ENCODE measurements at regions not wholly inside any gene's neighbourhood (a gene's known extent, or its start where the extent isn't known, plus 50 kb on each side); places are given as distances from the start of the nearest gene placed in this dataset.

- H2AFZ ChIP-seq (ENCODE audit: low read depth, low read length): no peak overlapping the region
- H4K20me1 ChIP-seq (replicated peaks; ENCODE audit: control insufficient read depth, extremely low read depth, insufficient read depth, low read length): no peaks in the 10 kb centered on the region
- H3K9ac ChIP-seq (replicated peaks; ENCODE audit: extremely low read depth, insufficient read depth, low read length): no peak overlapping the region
- H3K9me1 ChIP-seq (replicated peaks; ENCODE audit: control insufficient read depth, extremely low read depth, insufficient read depth, low read length): no peaks in the 10 kb centered on the region
- H3K27me3 ChIP-seq (ENCODE audit: control insufficient read depth in 2 of 2, insufficient read depth in 2 of 2, low read length in 2 of 2): peaks cover 0 to 4% of the 10 kb centered on the region in 2 experiments
- DNase-seq (ENCODE audit: low read depth, low spot score) (no peak), FAIRE-seq (no peak)
- no peak overlapping the region for H3K4me2 ChIP-seq (ENCODE audit: insufficient read depth, low read length)
- H3K27ac ChIP-seq (ENCODE audit: insufficient read depth, low read depth, low read length): no peak overlapping the region
- no peak overlapping the region for H3K4me3 ChIP-seq (replicated peaks in 1 of 3; ENCODE audit: insufficient read depth in 1 of 3, low read depth in 1 of 3, low read length in 3 of 3)
- H3K4me1 ChIP-seq (ENCODE audit: control insufficient read depth, extremely low read depth, insufficient read depth, low read length): no peaks in the 10 kb centered on the region
- intact Hi-C loops (cut with micrococcal nuclease): no loop called here
- dilution Hi-C loops (cut with MboI; ENCODE audit: extremely low pct_ligation_motif_present, low sequenced_read_pairs): no loop called here
- POLR2A ChIA-PET: no interaction called here
- CTCF ChIA-PET: interaction anchor here (3.2 kb wide), 1 partner anchor 9 kb away, joined by 11 read pairs; no protein-coding TSS in a partner anchor
- H3K9me3 ChIP-seq (replicated peaks; ENCODE audit: control insufficient read depth, insufficient read depth, low read length): no peaks in the 10 kb centered on the region
- H3K36me3 ChIP-seq (ENCODE audit: control insufficient read depth in 2 of 2, extremely low read depth in 1 of 2, insufficient read depth in 2 of 2, low read length in 2 of 2): no peaks in the 10 kb centered on the region
- BruUV-seq (replicated peaks): no TSS peak
- TF ChIP-seq POLR2AphosphoS5 (IDR thresholded peaks at IDR 0.05; ENCODE audit: insufficient read depth, low read depth, low read length) (no peak), JUN (IDR thresholded peaks at IDR 0.05; ENCODE audit: borderline replicate concordance, insufficient read depth, insufficient read length, low read depth) (no peak), POLR2A (IDR thresholded peaks at IDR 0.05; ENCODE audit: low read depth, low read length) (no peak), EZH2 (IDR thresholded peaks at IDR 0.05; ENCODE audit: borderline replicate concordance, low read depth, low read length, severe bottlenecking) (no peak), CTCF (IDR thresholded peaks at IDR 0.05; ENCODE audit: extremely low read depth in 1 of 2, insufficient read depth in 1 of 2, low read depth in 1 of 2, low read length in 2 of 2) (no peak), MYC (IDR thresholded peaks at IDR 0.05; ENCODE audit: low read depth, low read length) (no peak), GATA2 (IDR thresholded peaks at IDR 0.05; ENCODE audit: insufficient read depth, insufficient read length, low read depth, low read length) (no peak), FOS (IDR thresholded peaks at IDR 0.05; ENCODE audit: borderline replicate concordance, insufficient read depth, low read length) (no peak)
- TF ChIP-seq, protein P1, sequence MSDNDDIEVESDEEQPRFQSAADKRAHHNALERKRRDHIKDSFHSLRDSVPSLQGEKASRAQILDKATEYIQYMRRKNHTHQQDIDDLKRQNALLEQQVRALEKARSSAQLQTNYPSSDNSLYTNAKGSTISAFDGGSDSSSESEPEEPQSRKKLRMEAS (IDR thresholded peaks at IDR 0.05; ENCODE audit: insufficient read depth, insufficient read length): no peak
- H3K79me2 ChIP-seq (ENCODE audit: control insufficient read depth, insufficient read depth, low read length): no peaks in the 10 kb centered on the region
These were observed 57.9 kb upstream of the CNEP1R1 start for GRCh38 chr16:49967012-49967559.
